ENCODE measurements at regions not wholly inside any gene's neighbourhood (a gene's known extent, or its start where the extent isn't known, plus 50 kb on each side); places are given as distances from the start of the nearest gene placed in this dataset.
A peak's percentile ranks its signal among the peaks of the same experiment; 100 is the strongest.

DNA sequence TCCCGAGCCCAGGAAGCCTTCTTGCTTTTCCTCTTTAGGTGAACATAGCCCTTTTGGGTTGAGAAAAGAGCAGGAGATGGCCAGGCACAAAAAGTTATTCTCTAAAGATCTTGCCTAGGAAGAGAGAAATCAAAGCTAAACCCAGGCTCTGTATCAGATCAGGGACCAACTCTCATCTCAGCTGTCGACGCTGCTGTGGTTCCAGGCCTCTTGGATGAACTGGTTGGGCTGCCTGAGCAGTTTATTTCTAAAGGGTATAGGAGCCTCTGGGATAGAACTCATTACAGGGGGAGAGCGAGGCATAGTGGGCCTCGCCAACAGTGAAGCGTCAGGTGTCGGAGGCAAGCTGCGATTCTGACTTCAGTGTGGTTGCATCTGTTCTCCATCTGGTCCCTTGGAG, 82.6 kb upstream of the F3 start:
- no peaks in the 10 kb centered on the region for H3K27me3 ChIP-seq (ENCODE audit: insufficient read depth, insufficient read length)
- peaks cover 22% of the 10 kb centered on the region for H3K4me1 ChIP-seq (ENCODE audit: insufficient read depth, insufficient read length)
- no peak for DNase-seq (ENCODE audit: low read depth, low spot score)
- H3K9ac ChIP-seq (ENCODE audit: insufficient read length, low read depth): peak overlapping the region; percentile 12
- H3K36me3 ChIP-seq (ENCODE audit: insufficient read depth, insufficient read length, low read length): no peaks in the 10 kb centered on the region
- H3K4me3 ChIP-seq (ENCODE audit: insufficient read length, low read depth): no peak overlapping the region
- H3K9me3 ChIP-seq (ENCODE audit: insufficient read depth, low read length): peaks cover 10% of the 10 kb centered on the region; the same call in 1 of the 2 replicates
- no peak for TF ChIP-seq YY1 (IDR thresholded peaks at IDR 0.05; ENCODE audit: insufficient read depth, insufficient read length)
- TF ChIP-seq ZNF274 (IDR thresholded peaks at IDR 0.05; ENCODE audit: low read depth, low read length): no peak
- TF ChIP-seq SUZ12 (IDR thresholded peaks at IDR 0.05; ENCODE audit: extremely low read depth, insufficient read depth, insufficient read length): no peak

DNA sequence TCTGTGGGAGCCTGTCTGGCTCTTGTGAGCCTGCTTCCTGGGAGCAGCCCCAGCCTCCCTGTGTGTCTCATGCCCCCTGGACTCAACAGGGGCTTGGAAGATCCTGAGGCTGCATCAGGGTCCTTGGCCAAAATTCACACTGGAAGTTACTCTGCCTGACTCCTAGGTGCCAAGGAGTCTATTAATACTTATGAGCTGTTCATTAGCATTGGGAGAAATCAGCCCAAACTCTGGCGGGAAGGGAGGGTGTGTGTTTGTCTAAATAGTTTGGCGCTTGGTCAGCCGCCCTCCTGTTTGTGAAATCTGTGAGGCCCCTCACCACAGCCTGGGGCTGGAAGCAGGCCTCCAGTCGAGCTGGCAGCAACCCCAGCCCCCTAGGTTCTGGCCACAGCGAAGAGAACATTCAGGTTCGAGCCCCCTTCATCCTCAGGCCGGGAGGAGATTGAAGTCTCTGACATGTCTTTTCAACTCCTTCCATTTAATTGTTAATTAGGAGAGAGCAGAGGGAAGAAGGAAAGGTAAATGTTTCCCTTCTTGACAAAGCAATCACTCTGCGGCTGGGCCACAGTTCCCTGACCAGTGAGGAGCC, 82.1 kb upstream of the F3 start:
- TF ChIP-seq SUZ12 (IDR thresholded peaks at IDR 0.05; ENCODE audit: extremely low read depth, insufficient read depth, insufficient read length) (no peak), ZNF274 (IDR thresholded peaks at IDR 0.05; ENCODE audit: low read depth, low read length) (no peak), YY1 (IDR thresholded peaks at IDR 0.05; ENCODE audit: insufficient read depth, insufficient read length) (no peak)
- Histone ChIP-seq H3K9me3 (ENCODE audit: insufficient read depth, low read length) (peaks cover 10% of the 10 kb centered on the region), H3K36me3 (ENCODE audit: insufficient read depth, insufficient read length, low read length) (no peaks in the 10 kb centered on the region), H3K27me3 (ENCODE audit: insufficient read depth, insufficient read length) (no peaks in the 10 kb centered on the region), H3K4me1 (ENCODE audit: insufficient read depth, insufficient read length) (peaks cover 22% of the 10 kb centered on the region), H3K4me3 (ENCODE audit: insufficient read length, low read depth) (no peak overlapping the region), H3K9ac (ENCODE audit: insufficient read length, low read depth) (peak overlapping the region; percentile 63)
- DNase-seq (ENCODE audit: low read depth, low spot score): no peak

GRCh38 chr1:94622757-94623156, 81.2 kb upstream of the F3 start:
- peak overlapping the region; percentile 63 for H3K9ac ChIP-seq (ENCODE audit: insufficient read length, low read depth)
- DNase-seq (ENCODE audit: low read depth, low spot score): no peak

GRCh38 chr1:94621802-94622201, 80.2 kb upstream of the F3 start:
- Histone ChIP-seq H3K9me3 (ENCODE audit: insufficient read depth, low read length) (peaks cover 27% of the 10 kb centered on the region), H3K4me3 (ENCODE audit: insufficient read length, low read depth) (no peak overlapping the region), H3K27me3 (ENCODE audit: insufficient read depth, insufficient read length) (no peaks in the 10 kb centered on the region), H3K9ac (ENCODE audit: insufficient read length, low read depth) (no peak overlapping the region), H3K36me3 (ENCODE audit: insufficient read depth, insufficient read length, low read length) (no peaks in the 10 kb centered on the region), H3K4me1 (ENCODE audit: insufficient read depth, insufficient read length) (peaks cover 22% of the 10 kb centered on the region)
- TF ChIP-seq ZNF274 (IDR thresholded peaks at IDR 0.05; ENCODE audit: low read depth, low read length) (no peak), YY1 (IDR thresholded peaks at IDR 0.05; ENCODE audit: insufficient read depth, insufficient read length) (no peak), SUZ12 (IDR thresholded peaks at IDR 0.05; ENCODE audit: extremely low read depth, insufficient read depth, insufficient read length) (no peak)
- no peak for DNase-seq (ENCODE audit: low read depth, low spot score)

More at GRCh38 chr1:94622757-94623156, 81.2 kb upstream of the F3 start:
- TF ChIP-seq YY1 (IDR thresholded peaks at IDR 0.05; ENCODE audit: insufficient read depth, insufficient read length) (no peak), SUZ12 (IDR thresholded peaks at IDR 0.05; ENCODE audit: extremely low read depth, insufficient read depth, insufficient read length) (no peak), ZNF274 (IDR thresholded peaks at IDR 0.05; ENCODE audit: low read depth, low read length) (no peak)
- Histone ChIP-seq H3K4me1 (ENCODE audit: insufficient read depth, insufficient read length) (peaks cover 22% of the 10 kb centered on the region), H3K27me3 (ENCODE audit: insufficient read depth, insufficient read length) (no peaks in the 10 kb centered on the region), H3K4me3 (ENCODE audit: insufficient read length, low read depth) (no peak overlapping the region), H3K9me3 (ENCODE audit: insufficient read depth, low read length) (peaks cover 19% of the 10 kb centered on the region), H3K36me3 (ENCODE audit: insufficient read depth, insufficient read length, low read length) (no peaks in the 10 kb centered on the region)

DNA sequence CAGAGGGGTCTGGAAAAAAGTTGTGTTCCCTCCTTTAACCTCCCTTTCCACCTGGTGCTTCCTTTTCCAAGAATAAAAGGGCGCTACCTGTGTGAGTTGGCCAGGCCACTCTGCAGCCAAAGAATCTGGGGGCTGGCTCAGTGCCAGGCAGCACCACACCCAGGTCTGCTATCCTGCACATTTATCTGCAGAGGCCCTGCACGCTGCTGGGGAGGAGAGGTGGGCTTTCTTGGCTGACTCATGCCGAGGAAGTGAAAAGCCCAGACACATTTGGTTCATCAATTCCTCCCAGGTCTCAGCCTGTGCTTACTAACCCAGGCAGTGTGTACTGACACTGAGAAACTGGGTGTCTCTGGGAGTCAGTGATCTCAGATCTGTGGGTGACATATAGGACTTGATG, 79.8 kb upstream of the F3 start:
- peaks cover 22% of the 10 kb centered on the region for H3K4me1 ChIP-seq (ENCODE audit: insufficient read depth, insufficient read length)
- TF ChIP-seq YY1 (IDR thresholded peaks at IDR 0.05; ENCODE audit: insufficient read depth, insufficient read length): no peak
- TF ChIP-seq SUZ12 (IDR thresholded peaks at IDR 0.05; ENCODE audit: extremely low read depth, insufficient read depth, insufficient read length): no peak
- H3K36me3 ChIP-seq (ENCODE audit: insufficient read depth, insufficient read length, low read length): no peaks in the 10 kb centered on the region
- no peaks in the 10 kb centered on the region for H3K27me3 ChIP-seq (ENCODE audit: insufficient read depth, insufficient read length)
- peaks cover 27% of the 10 kb centered on the region for H3K9me3 ChIP-seq (ENCODE audit: insufficient read depth, low read length)
- no peak overlapping the region for H3K9ac ChIP-seq (ENCODE audit: insufficient read length, low read depth)
- H3K4me3 ChIP-seq (ENCODE audit: insufficient read length, low read depth): no peak overlapping the region
- no peak for DNase-seq (ENCODE audit: low read depth, low spot score)

GRCh38 chr1:94620345-94621031, 78.9 kb upstream of the F3 start:
- DNase-seq (ENCODE audit: low read depth, low spot score): no peak
- H3K9ac ChIP-seq (ENCODE audit: insufficient read length, low read depth): no peak overlapping the region
- H3K4me1 ChIP-seq (ENCODE audit: insufficient read depth, insufficient read length): peaks cover 22% of the 10 kb centered on the region
- no peak overlapping the region for H3K4me3 ChIP-seq (ENCODE audit: insufficient read length, low read depth)
- H3K36me3 ChIP-seq (ENCODE audit: insufficient read depth, insufficient read length, low read length): no peaks in the 10 kb centered on the region
- H3K9me3 ChIP-seq (ENCODE audit: insufficient read depth, low read length): peaks cover 27% of the 10 kb centered on the region
- no peak for TF ChIP-seq YY1 (IDR thresholded peaks at IDR 0.05; ENCODE audit: insufficient read depth, insufficient read length)
- no peak for TF ChIP-seq SUZ12 (IDR thresholded peaks at IDR 0.05; ENCODE audit: extremely low read depth, insufficient read depth, insufficient read length)
- H3K27me3 ChIP-seq (ENCODE audit: insufficient read depth, insufficient read length): no peaks in the 10 kb centered on the region

- Histone ChIP-seq H3K4me3 (ENCODE audit: insufficient read length, low read depth) (no peak overlapping the region), H3K36me3 (ENCODE audit: insufficient read depth, insufficient read length, low read length) (no peaks in the 10 kb centered on the region), H3K4me1 (ENCODE audit: insufficient read depth, insufficient read length) (peaks cover 17% of the 10 kb centered on the region), H3K27me3 (ENCODE audit: insufficient read depth, insufficient read length) (no peaks in the 10 kb centered on the region), H3K9ac (ENCODE audit: insufficient read length, low read depth) (no peak overlapping the region), H3K9me3 (ENCODE audit: insufficient read depth, low read length) (peaks cover 27% of the 10 kb centered on the region)
- TF ChIP-seq ZNF274 (IDR thresholded peaks at IDR 0.05; ENCODE audit: low read depth, low read length) (no peak), SUZ12 (IDR thresholded peaks at IDR 0.05; ENCODE audit: extremely low read depth, insufficient read depth, insufficient read length) (no peak), YY1 (IDR thresholded peaks at IDR 0.05; ENCODE audit: insufficient read depth, insufficient read length) (no peak)
- DNase-seq (ENCODE audit: low read depth, low spot score): no peak
Measured at GRCh38 chr1:94619731-94620130, 78.2 kb upstream of the F3 start.
